CD4-positive, CD25-positive, alpha-beta regulatory T cell (primary cell): ENCODE measurements at regions not wholly inside any gene's neighbourhood (a gene's known extent, or its start where the extent isn't known, plus 50 kb on each side); places are given as distances from the start of the nearest gene placed in this dataset.
A peak's percentile ranks its signal among the peaks of the same experiment; 100 is the strongest.

Experiments used
- ATAC-seq, 2 donors: fragments of 150-1000 bp; cut with Tn5 transposase; one replicate each; pipeline ENCODE4 v1.10.0; 2021; ENCODE audit warnings: low read depth in 2 of 2, moderate number of reproducible peaks in 2 of 2, moderate library complexity in 1 of 2
- DNase-seq, 3 donors: peaks; one replicate each; pipeline versions ENCODE4 v3.0.0 to v3.0.0-alpha.2; 2012 to 2022; ENCODE audit warnings: mixed read lengths in 1 of 3
- H3K27ac ChIP-seq: one replicate; pipeline ENCODE4 v1.7.0; 2013; ENCODE audit warnings: mild to moderate bottlenecking, low read length; ENCODE audit not compliant: insufficient read depth, poor library complexity, severe bottlenecking
- H3K27me3 ChIP-seq: one replicate; pipeline ENCODE4 v1.7.0; 2013; ENCODE audit warnings: low read length; ENCODE audit not compliant: control insufficient read depth, insufficient read depth
- H3K36me3 ChIP-seq: one replicate; pipeline ENCODE4 v1.7.0; 2013; ENCODE audit warnings: mild to moderate bottlenecking, low read length, moderate library complexity; ENCODE audit not compliant: control insufficient read depth, insufficient read depth
- H3K4me1 ChIP-seq: 2 replicates; pipeline ENCODE4 v1.7.0; 2013; ENCODE audit warnings: mild to moderate bottlenecking, low read length; ENCODE audit not compliant: insufficient read depth, control insufficient read depth, poor library complexity, severe bottlenecking
- H3K4me3 ChIP-seq: one replicate; pipeline ENCODE4 v1.7.0; 2013; ENCODE audit warnings: low read depth, mild to moderate bottlenecking, low read length, moderate library complexity
- H3K9me3 ChIP-seq, 2 experiments: 1 replicate in 1 of 2; 2 replicates in 1 of 2; pipeline ENCODE4 v1.7.0; 2013; ENCODE audit warnings: low read length in 2 of 2, mild to moderate bottlenecking in 1 of 2, moderate library complexity in 1 of 2; ENCODE audit not compliant: control insufficient read depth in 2 of 2
- H3K27ac Mint-ChIP-seq, 3 donors: one replicate each; pipeline ENCODE4 v1.8.0; 2020 to 2022; ENCODE audit warnings: mild to moderate bottlenecking in 3 of 3, mixed read lengths in 3 of 3, moderate library complexity in 2 of 3
- H3K27me3 Mint-ChIP-seq: one replicate; pipeline ENCODE4 v1.8.0; 2022; ENCODE audit warnings: mild to moderate bottlenecking, mixed read lengths
- H3K36me3 Mint-ChIP-seq: one replicate; pipeline ENCODE4 v1.8.0; 2020; ENCODE audit warnings: mixed read lengths
- H3K4me1 Mint-ChIP-seq, 4 donors: one replicate each; pipeline ENCODE4 v1.8.0; 2020 to 2022; ENCODE audit warnings: mixed read lengths in 4 of 4, mild to moderate bottlenecking in 1 of 4
- H3K4me3 Mint-ChIP-seq, 4 donors: one replicate each; pipeline ENCODE4 v1.8.0; 2020 to 2022; ENCODE audit warnings: mild to moderate bottlenecking in 4 of 4, mixed read lengths in 4 of 4, moderate library complexity in 3 of 4
- H3K9me3 Mint-ChIP-seq, 7 donors: one replicate each; pipeline ENCODE4 v1.8.0; 2020 to 2022; ENCODE audit warnings: mixed read lengths in 7 of 7, mild to moderate bottlenecking in 3 of 7, moderate library complexity in 2 of 7

DNA sequence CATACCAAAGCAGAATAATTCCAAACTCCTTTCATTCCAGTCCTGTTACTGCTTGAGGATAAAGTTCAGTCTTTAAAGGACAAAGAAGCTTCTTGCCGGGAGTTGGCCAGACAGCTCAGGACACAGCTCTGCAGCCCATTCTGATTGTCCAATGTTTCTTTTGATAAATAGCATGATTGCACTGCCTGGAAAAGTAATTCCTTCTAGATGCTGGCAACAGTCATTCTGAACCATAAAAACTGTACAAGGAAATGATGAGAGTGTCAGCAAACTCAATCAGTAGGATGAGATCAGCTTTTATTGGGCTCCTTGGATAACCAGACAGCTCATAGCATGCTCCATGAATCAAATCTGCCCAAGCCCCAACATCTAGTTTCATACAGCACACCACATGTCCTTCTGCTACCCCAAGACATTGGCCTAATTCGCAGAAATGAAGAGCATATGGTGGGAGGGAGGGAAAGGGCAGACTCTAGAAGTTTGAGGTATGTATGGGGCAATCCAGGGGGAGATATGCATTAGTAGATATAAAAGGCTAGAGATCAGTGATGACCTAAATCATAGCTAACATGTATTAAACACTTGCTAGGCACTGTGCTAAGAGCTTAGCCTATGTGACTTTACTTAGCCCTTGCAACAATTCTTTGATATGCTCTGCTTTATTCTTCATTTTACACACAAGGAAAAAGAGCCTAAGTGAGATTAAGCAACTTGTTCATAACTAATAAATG lies 219.9 kb upstream of the NREP start:
- DNase-seq (no peak), ATAC-seq (no peak)
- no peaks in the 10 kb centered on the region for H3K9me3 ChIP-seq
- no peak overlapping the region for H3K27ac ChIP-seq
- no peaks in the 10 kb centered on the region for H3K36me3 ChIP-seq
- no peak overlapping the region for H3K4me3 ChIP-seq
- Mint-ChIP-seq H3K36me3 (no peaks in the 10 kb centered on the region), H3K4me3 (no peak overlapping the region), H3K9me3 (peaks cover 0 to 4% (median 0%) of the 10 kb centered on the region in 7 donors), H3K27me3 (no peaks in the 10 kb centered on the region), H3K4me1 (no peaks in the 10 kb centered on the region), H3K27ac (no peak overlapping the region)
- H3K4me1 ChIP-seq, result no peaks in the 10 kb centered on the region
- no peaks in the 10 kb centered on the region for H3K27me3 ChIP-seq

DNA sequence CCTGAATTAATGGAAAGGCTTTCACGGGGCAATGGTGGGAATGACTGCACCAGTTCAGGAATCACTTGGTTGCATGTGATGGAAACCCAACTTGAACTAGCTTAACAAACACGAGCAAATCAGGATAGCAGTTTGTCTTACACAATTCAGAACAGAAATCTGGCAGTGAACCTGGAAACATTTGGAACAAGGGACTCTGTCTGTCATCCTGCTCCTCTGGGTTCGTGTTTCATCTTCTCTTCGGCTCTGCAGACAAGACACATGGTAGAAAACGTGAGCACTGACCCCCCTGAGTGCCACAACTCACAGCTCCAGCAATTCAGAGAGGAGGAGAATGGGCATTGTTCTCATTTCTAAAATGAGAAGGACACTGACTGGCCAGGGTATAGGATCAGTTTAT lies 218.1 kb upstream of the NREP start:
- DNase-seq, result no peak
- no peak overlapping the region for H3K27ac Mint-ChIP-seq
- Histone ChIP-seq H3K36me3 (no peaks in the 10 kb centered on the region), H3K4me1 (no peaks in the 10 kb centered on the region), H3K27ac (no peak overlapping the region), H3K9me3 (no peaks in the 10 kb centered on the region), H3K27me3 (no peaks in the 10 kb centered on the region), H3K4me3 (no peak overlapping the region)
- H3K27me3 Mint-ChIP-seq, result no peaks in the 10 kb centered on the region
- H3K9me3 Mint-ChIP-seq, result peaks cover 0 to 2% (median 0%) of the 10 kb centered on the region in 7 donors
- no peaks in the 10 kb centered on the region for H3K36me3 Mint-ChIP-seq
- no peak overlapping the region for H3K4me3 Mint-ChIP-seq
- H3K4me1 Mint-ChIP-seq, result no peaks in the 10 kb centered on the region
- no peak for ATAC-seq

DNA sequence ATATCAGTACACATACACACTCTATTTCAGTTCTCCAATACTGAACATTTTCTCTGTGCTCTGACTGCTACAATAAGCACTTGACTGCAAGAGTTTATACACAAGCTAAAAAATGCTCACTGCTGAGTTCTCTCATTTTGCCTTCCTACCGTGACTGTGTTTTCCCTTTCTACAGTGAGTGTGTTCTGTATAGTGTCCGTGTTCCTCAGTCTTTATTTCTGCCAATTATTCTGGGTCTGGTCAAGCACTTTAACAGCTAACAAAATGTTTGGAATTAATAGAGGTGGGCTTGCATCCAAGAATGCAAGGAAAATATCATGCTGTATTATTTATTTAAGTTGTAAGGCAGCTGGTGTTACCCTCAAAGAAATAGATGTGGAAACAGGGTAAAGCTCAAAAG lies 217.0 kb upstream of the NREP start:
- Histone ChIP-seq H3K4me1 (no peaks in the 10 kb centered on the region), H3K9me3 (no peaks in the 10 kb centered on the region), H3K36me3 (no peaks in the 10 kb centered on the region), H3K27me3 (no peaks in the 10 kb centered on the region), H3K4me3 (no peak overlapping the region), H3K27ac (no peak overlapping the region)
- H3K9me3 Mint-ChIP-seq, result no peaks in the 10 kb centered on the region
- no peak overlapping the region for H3K27ac Mint-ChIP-seq
- H3K4me3 Mint-ChIP-seq, result no peak overlapping the region
- no peak for ATAC-seq
- H3K4me1 Mint-ChIP-seq, result no peaks in the 10 kb centered on the region
- H3K27me3 Mint-ChIP-seq, result no peaks in the 10 kb centered on the region
- H3K36me3 Mint-ChIP-seq, result no peaks in the 10 kb centered on the region
- no peak for DNase-seq

GRCh38 chr5:111972548-111972947 lies 215.6 kb upstream of the NREP start:
- Histone ChIP-seq H3K27me3 (no peaks in the 10 kb centered on the region), H3K4me1 (no peaks in the 10 kb centered on the region), H3K27ac (no peak overlapping the region), H3K36me3 (no peaks in the 10 kb centered on the region), H3K9me3 (no peaks in the 10 kb centered on the region), H3K4me3 (no peak overlapping the region)
- H3K36me3 Mint-ChIP-seq, result no peaks in the 10 kb centered on the region
- H3K4me1 Mint-ChIP-seq, result no peaks in the 10 kb centered on the region
- DNase-seq (no peak), ATAC-seq (no peak)
- H3K4me3 Mint-ChIP-seq, result no peak overlapping the region
- H3K9me3 Mint-ChIP-seq, result no peaks in the 10 kb centered on the region
- no peak overlapping the region for H3K27ac Mint-ChIP-seq
- no peaks in the 10 kb centered on the region for H3K27me3 Mint-ChIP-seq

DNA sequence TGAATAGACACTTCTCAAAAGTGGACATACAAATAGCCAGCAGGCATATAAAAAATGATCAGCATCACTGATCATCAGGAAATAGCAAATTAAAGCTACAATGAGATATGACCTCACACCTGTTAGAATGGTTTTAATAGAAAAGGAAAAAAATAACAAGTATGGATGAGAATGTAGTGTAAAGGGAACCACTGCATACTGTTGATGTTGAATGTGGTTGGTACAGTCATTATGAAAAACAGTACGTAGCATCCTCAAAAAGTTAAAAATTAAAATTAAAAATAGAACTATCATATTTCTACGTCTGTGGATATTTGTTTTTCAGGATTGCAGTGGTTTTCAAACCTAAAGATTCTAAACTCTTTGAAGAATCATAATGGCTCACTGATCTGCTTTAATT lies 215.1 kb upstream of the NREP start:
- no peaks in the 10 kb centered on the region for H3K36me3 Mint-ChIP-seq
- H3K4me3 Mint-ChIP-seq, result no peak overlapping the region
- ATAC-seq (no peak), DNase-seq (no peak)
- Histone ChIP-seq H3K4me1 (no peaks in the 10 kb centered on the region), H3K36me3 (no peaks in the 10 kb centered on the region), H3K27ac (no peak overlapping the region), H3K9me3 (no peaks in the 10 kb centered on the region), H3K27me3 (no peaks in the 10 kb centered on the region), H3K4me3 (no peak overlapping the region)
- H3K27ac Mint-ChIP-seq, result no peak overlapping the region
- no peaks in the 10 kb centered on the region for H3K27me3 Mint-ChIP-seq
- H3K9me3 Mint-ChIP-seq, result peaks cover 0 to 1% (median 0%) of the 10 kb centered on the region in 7 donors
- H3K4me1 Mint-ChIP-seq, result no peaks in the 10 kb centered on the region

GRCh38 chr5:111968459-111968858 lies 211.5 kb upstream of the NREP start:
- no peaks in the 10 kb centered on the region for H3K27me3 ChIP-seq
- peaks cover 4% of the 10 kb centered on the region for H3K27me3 Mint-ChIP-seq
- H3K27ac ChIP-seq, result no peak overlapping the region
- no peaks in the 10 kb centered on the region for H3K4me1 ChIP-seq
- no peaks in the 10 kb centered on the region for H3K9me3 ChIP-seq
- no peak overlapping the region for H3K4me3 ChIP-seq
- H3K36me3 Mint-ChIP-seq, result no peaks in the 10 kb centered on the region
- H3K9me3 Mint-ChIP-seq, result peaks cover 0 to 3% (median 0%) of the 10 kb centered on the region in 7 donors
- H3K4me1 Mint-ChIP-seq, result no peaks in the 10 kb centered on the region
- DNase-seq (no peak), ATAC-seq (no peak)
- H3K36me3 ChIP-seq, result no peaks in the 10 kb centered on the region
- H3K4me3 Mint-ChIP-seq, result no peak overlapping the region
- no peak overlapping the region for H3K27ac Mint-ChIP-seq

DNA sequence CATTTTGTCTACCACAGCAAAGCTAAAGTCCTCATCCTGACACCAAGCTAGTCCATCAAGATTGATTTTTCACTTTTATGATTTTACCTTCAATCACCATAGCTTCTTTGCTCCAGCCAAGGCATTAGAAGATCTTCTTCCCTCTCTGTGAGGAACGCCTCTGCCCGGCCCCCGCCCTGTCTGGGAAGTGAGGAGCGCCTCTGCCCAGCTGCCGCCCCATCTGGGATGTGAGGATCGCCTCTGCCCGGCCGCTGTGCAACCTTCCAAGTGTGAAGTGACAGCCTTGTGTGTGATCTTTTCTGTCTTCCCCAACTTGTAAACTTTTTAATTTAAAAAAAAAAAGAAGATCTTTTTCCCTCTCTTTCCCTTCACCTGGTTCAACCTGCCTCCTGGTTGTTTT lies 210.5 kb upstream of the NREP start:
- no peak overlapping the region for H3K4me3 Mint-ChIP-seq
- no peaks in the 10 kb centered on the region for H3K9me3 ChIP-seq
- no peak for DNase-seq
- peaks cover 4% of the 10 kb centered on the region for H3K27me3 Mint-ChIP-seq
- no peaks in the 10 kb centered on the region for H3K36me3 ChIP-seq
- H3K27ac ChIP-seq, result no peak overlapping the region
- H3K27me3 ChIP-seq, result no peaks in the 10 kb centered on the region
- H3K4me3 ChIP-seq, result no peak overlapping the region
- no peaks in the 10 kb centered on the region for H3K4me1 ChIP-seq
- H3K9me3 Mint-ChIP-seq, result peaks cover 0 to 3% (median 0%) of the 10 kb centered on the region in 7 donors
- no peaks in the 10 kb centered on the region for H3K4me1 Mint-ChIP-seq
- no peak for ATAC-seq
- H3K27ac Mint-ChIP-seq, result no peak overlapping the region
- no peaks in the 10 kb centered on the region for H3K36me3 Mint-ChIP-seq

- Mint-ChIP-seq H3K27ac (peak overlapping the region in 1 of 3 donors; percentile 15), H3K4me3 (no peak overlapping the region), H3K9me3 (peaks cover 0 to 4% (median 0%) of the 10 kb centered on the region in 7 donors), H3K27me3 (peaks cover 4% of the 10 kb centered on the region), H3K4me1 (no peaks in the 10 kb centered on the region), H3K36me3 (no peaks in the 10 kb centered on the region)
- Histone ChIP-seq H3K4me1 (no peaks in the 10 kb centered on the region), H3K36me3 (no peaks in the 10 kb centered on the region), H3K4me3 (no peak overlapping the region), H3K27ac (no peak overlapping the region), H3K27me3 (no peaks in the 10 kb centered on the region), H3K9me3 (no peaks in the 10 kb centered on the region)
- DNase-seq (no peak), ATAC-seq (no peak)
These were observed 209.3 kb upstream of the NREP start for GRCh38 chr5:111966290-111966689.
